C4-2B (cell line): ENCODE measurements at regions not wholly inside any gene's neighbourhood (a gene's known extent, or its start where the extent isn't known, plus 50 kb on each side); places are given as distances from the start of the nearest gene placed in this dataset.

Experiments used
- H3K27ac ChIP-seq: fragments of 450-650 bp; 2 replicates; pipeline ENCODE4 v1.5.1; 2017
- ZFX ChIP-seq: fragments of 450-650 bp; IDR thresholded peaks from 2 replicates; pipeline ENCODE4 v1.6.1; 2017
- TF ChIP-seq, protein P1 (sequence below): fragments of 450-650 bp; conservative IDR thresholded peaks from 2 replicates; pipeline ENCODE4 v1.5.1; 2017; ENCODE audit warnings: mild to moderate bottlenecking

DNA sequence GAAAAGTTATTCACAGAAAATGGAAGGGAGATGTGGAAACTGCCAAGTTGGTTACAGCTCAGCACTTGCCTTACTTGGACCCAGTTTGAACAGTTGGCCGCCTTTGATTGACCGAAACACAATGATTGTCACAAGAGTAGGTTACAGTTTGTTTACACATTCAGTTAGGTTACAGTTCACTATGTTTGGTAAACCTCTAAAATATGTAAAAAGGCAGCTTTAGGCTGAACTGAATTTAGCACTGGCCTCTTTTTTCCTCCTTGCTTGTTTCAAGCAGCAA is 116.2 kb downstream of the OLIG3 start:
- TF ChIP-seq ZFX = no peak
- TF ChIP-seq, protein P1, sequence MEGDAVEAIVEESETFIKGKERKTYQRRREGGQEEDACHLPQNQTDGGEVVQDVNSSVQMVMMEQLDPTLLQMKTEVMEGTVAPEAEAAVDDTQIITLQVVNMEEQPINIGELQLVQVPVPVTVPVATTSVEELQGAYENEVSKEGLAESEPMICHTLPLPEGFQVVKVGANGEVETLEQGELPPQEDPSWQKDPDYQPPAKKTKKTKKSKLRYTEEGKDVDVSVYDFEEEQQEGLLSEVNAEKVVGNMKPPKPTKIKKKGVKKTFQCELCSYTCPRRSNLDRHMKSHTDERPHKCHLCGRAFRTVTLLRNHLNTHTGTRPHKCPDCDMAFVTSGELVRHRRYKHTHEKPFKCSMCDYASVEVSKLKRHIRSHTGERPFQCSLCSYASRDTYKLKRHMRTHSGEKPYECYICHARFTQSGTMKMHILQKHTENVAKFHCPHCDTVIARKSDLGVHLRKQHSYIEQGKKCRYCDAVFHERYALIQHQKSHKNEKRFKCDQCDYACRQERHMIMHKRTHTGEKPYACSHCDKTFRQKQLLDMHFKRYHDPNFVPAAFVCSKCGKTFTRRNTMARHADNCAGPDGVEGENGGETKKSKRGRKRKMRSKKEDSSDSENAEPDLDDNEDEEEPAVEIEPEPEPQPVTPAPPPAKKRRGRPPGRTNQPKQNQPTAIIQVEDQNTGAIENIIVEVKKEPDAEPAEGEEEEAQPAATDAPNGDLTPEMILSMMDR = no peak
- H3K27ac ChIP-seq = no peak overlapping the region

GRCh38 chr6:137373296-137373695 is 120.9 kb downstream of the OLIG3 start:
- TF ChIP-seq, protein P1 = no peak
- TF ChIP-seq ZFX = no peak

GRCh38 chr6:137372532-137372931 is 121.7 kb downstream of the OLIG3 start:
- no peak for TF ChIP-seq ZFX
- TF ChIP-seq, protein P1 = no peak
- no peak overlapping the region for H3K27ac ChIP-seq

More at GRCh38 chr6:137373296-137373695, 120.9 kb downstream of the OLIG3 start:
- H3K27ac ChIP-seq = no peak overlapping the region

DNA sequence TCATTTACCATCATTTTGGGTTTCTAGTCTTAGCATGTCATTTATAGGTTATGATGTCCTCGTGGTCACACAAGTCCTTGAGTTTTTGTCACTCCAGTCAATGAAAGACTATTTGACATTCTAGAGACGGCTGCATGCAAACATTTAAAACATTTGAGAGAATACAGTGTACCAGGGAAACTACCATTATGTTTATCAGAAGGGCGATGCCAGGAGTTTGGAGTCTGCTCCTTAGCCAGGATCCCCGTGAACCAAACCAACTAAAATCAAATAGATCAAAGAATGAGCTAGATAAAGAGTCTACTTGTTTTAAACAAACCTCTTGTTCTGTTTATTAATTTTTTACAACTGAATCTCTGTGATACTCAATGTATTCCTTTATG is 122.6 kb downstream of the OLIG3 start:
- no peak overlapping the region for H3K27ac ChIP-seq
- no peak for TF ChIP-seq ZFX
- TF ChIP-seq, protein P1 = peak; percentile 15

DNA sequence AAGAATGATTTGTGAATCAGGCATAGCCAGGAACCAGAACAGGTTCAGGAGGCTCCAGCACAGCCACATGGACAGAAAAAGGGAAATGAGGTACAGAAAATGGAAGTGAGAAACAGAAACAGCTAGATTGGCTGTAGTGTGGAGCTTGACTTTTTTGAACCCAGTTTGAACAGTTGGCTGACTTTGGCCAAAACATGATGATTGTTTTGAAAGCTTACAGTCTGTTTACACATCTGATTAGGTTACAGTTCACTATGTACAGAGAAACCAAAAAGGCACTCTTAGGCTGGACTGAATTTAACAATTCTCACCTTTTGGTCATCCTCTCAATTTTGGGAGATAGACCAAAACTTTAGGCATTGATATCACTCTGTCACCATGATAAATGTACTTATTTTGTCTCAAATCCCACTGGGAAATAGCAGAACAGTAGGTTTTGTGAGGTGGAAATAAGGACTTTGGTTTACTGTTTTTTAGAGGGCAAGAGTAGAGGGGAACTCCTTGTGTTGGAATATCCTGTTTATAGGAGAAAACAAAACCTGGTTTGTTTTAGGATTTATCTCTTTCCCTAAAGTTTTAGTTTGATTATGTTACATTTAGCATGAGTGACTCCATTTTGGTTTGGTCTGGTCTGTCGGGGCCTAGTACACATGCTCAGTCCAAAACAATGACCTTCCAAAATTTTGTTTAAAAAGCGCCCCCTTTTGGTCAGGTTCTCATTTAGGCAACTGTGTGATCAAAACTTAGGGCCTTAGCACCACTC is 123.1 kb downstream of the OLIG3 start:
- no peak overlapping the region for H3K27ac ChIP-seq
- TF ChIP-seq, protein P1 = peak; percentile 23
- TF ChIP-seq ZFX = no peak

GRCh38 chr6:137369136-137369535 is 125.1 kb downstream of the OLIG3 start:
- no peak overlapping the region for H3K27ac ChIP-seq
- TF ChIP-seq, protein P1 = no peak
- no peak for TF ChIP-seq ZFX

GRCh38 chr6:137365707-137366437 is 128.3 kb downstream of the OLIG3 start:
- TF ChIP-seq ZFX = no peak
- TF ChIP-seq, protein P1 = no peak
- no peak overlapping the region for H3K27ac ChIP-seq
